SK-N-SH treated with all-trans-retinoic acid at 6 μM for 48 hours (cell line): ENCODE measurements at regions not wholly inside any gene's neighbourhood (a gene's known extent, or its start where the extent isn't known, plus 50 kb on each side); places are given as distances from the start of the nearest gene placed in this dataset.
"Not testable (repeated sequence)": the region's sequence is repeated elsewhere in the genome, so short reads cannot be mapped to it uniquely, and the experiment has no call there.

ENCODE experiments used
- ATAC-seq: fragments of 200-7000 bp; cut with Tn5 transposase; 3 replicates; pipeline ENCODE4 v1.9.1; 2020; ENCODE audit warnings: mild to moderate bottlenecking, moderate library complexity
- ARNTL ChIP-seq: fragments of 450-650 bp; formaldehyde crosslinking; IDR thresholded peaks from 2 replicates; pipeline ENCODE4 v1.5.0; 2020; ENCODE audit warnings: low read depth, mild to moderate bottlenecking, moderate library complexity, borderline replicate concordance
- CREB5 ChIP-seq: fragments of 250-450 bp; sonication (Bioruptor Pico); IDR thresholded peaks from 2 replicates; pipeline ENCODE4 v1.5.1; 2020; ENCODE audit warnings: low read depth, mild to moderate bottlenecking, moderate library complexity
- CSRNP3 ChIP-seq: fragments of 250-450 bp; sonication (Bioruptor Pico); IDR thresholded peaks from 2 replicates; pipeline ENCODE4 v1.5.1; 2021; ENCODE audit warnings: mild to moderate bottlenecking, moderate library complexity
- ESRRG ChIP-seq: fragments of 250-450 bp; sonication (Bioruptor Pico); IDR thresholded peaks from 2 replicates; pipeline ENCODE4 v1.6.1; 2021; ENCODE audit warnings: mild to moderate bottlenecking
- GLIS3 ChIP-seq: fragments of 250-450 bp; sonication (Bioruptor Pico); IDR thresholded peaks from 2 replicates; pipeline ENCODE4 v1.5.0; 2020; ENCODE audit warnings: mild to moderate bottlenecking, moderate library complexity
- ISL1 ChIP-seq: fragments of 250-450 bp; sonication (Bioruptor Pico); IDR thresholded peaks from 2 replicates; pipeline ENCODE4 v2.1.2; 2022; ENCODE audit warnings: mild to moderate bottlenecking, moderate library complexity
- OSR1 ChIP-seq: fragments of 250-450 bp; sonication (Bioruptor Pico); IDR thresholded peaks from 2 replicates; pipeline ENCODE4 v1.8.0; 2022; ENCODE audit warnings: moderate library complexity, mild to moderate bottlenecking, inconsistent platforms
- PATZ1 ChIP-seq: fragments of 250-450 bp; sonication (Bioruptor Pico); IDR thresholded peaks from 2 replicates; pipeline ENCODE4 v1.8.0; 2020; ENCODE audit warnings: mild to moderate bottlenecking, moderate library complexity, borderline replicate concordance
- POU6F1 ChIP-seq: fragments of 250-450 bp; sonication (Bioruptor Pico); IDR thresholded peaks from 2 replicates; pipeline ENCODE4 v1.8.0; 2021; ENCODE audit warnings: low read depth, mild to moderate bottlenecking, moderate library complexity, borderline replicate concordance
- PPARA ChIP-seq: fragments of 250-450 bp; sonication (Bioruptor Pico); IDR thresholded peaks from 2 replicates; pipeline ENCODE4 v1.5.0; 2020; ENCODE audit warnings: mild to moderate bottlenecking, borderline replicate concordance
- RARB ChIP-seq: fragments of 250-450 bp; sonication (Bioruptor Pico); IDR thresholded peaks from 2 replicates; pipeline ENCODE4 v1.8.0; 2021; ENCODE audit warnings: mild to moderate bottlenecking, moderate library complexity
- SNAI2 ChIP-seq: fragments of 250-450 bp; sonication (Bioruptor Pico); IDR thresholded peaks from 2 replicates; pipeline ENCODE4 v1.5.0; 2020; ENCODE audit warnings: mild to moderate bottlenecking, moderate library complexity
- TCF4 ChIP-seq: fragments of 250-450 bp; sonication (Bioruptor Pico); IDR thresholded peaks from 2 replicates; pipeline ENCODE4 v1.8.0; 2021; ENCODE audit warnings: mild to moderate bottlenecking, moderate library complexity, borderline replicate concordance
- TOX ChIP-seq: fragments of 250-450 bp; sonication (Bioruptor Pico); IDR thresholded peaks from 2 replicates; pipeline ENCODE4 v1.8.0; 2021; ENCODE audit warnings: mild to moderate bottlenecking, moderate library complexity, borderline replicate concordance
- TSHZ2 ChIP-seq: fragments of 250-450 bp; sonication (Bioruptor Pico); IDR thresholded peaks from 2 replicates; pipeline ENCODE4 v1.5.0; 2020; ENCODE audit warnings: mild to moderate bottlenecking, moderate library complexity
- ZC3H10 ChIP-seq: fragments of 250-450 bp; sonication (Bioruptor Pico); IDR thresholded peaks from 2 replicates; pipeline ENCODE4 v1.5.1; 2021; ENCODE audit warnings: mild to moderate bottlenecking, moderate library complexity
- ZFP3 ChIP-seq: fragments of 250-450 bp; sonication (Bioruptor Pico); IDR thresholded peaks from 2 replicates; pipeline ENCODE4 v1.5.0; 2020; ENCODE audit warnings: mild to moderate bottlenecking, moderate library complexity
- ZFP30 ChIP-seq: fragments of 450-650 bp; formaldehyde crosslinking; IDR thresholded peaks from 2 replicates; pipeline ENCODE4 v1.5.0; 2022; ENCODE audit warnings: mild to moderate bottlenecking, moderate library complexity
- ZNF565 ChIP-seq: fragments of 450-650 bp; formaldehyde crosslinking; conservative IDR thresholded peaks from 2 replicates; pipeline ENCODE4 v1.5.0; 2020; ENCODE audit warnings: low read depth, mild to moderate bottlenecking, moderate library complexity
- ZNF70 ChIP-seq: fragments of 450-650 bp; formaldehyde crosslinking; IDR thresholded peaks from 2 replicates; pipeline ENCODE4 v1.5.0; 2020; ENCODE audit warnings: mild to moderate bottlenecking, moderate library complexity
- ZNF8 ChIP-seq: fragments of 450-650 bp; formaldehyde crosslinking; IDR thresholded peaks from 2 replicates; pipeline ENCODE4 v1.5.0; 2020; ENCODE audit warnings: mild to moderate bottlenecking, moderate library complexity

- TF ChIP-seq SNAI2 (CRISPR knock-in tag) (no peak), ZNF565 (no peak)
Observed at GRCh38 chr11:38646382-38646781, 2048.3 kb upstream of the RAG2 start (continued).

GRCh38 chr11:38640854-38641253 is 2042.8 kb upstream of the RAG2 start:
- TF ChIP-seq GLIS3 (CRISPR knock-in tag) (no peak), ARNTL (CRISPR knock-in tag) (no peak), OSR1 (no peak)
- no peak for ATAC-seq

GRCh38 chr11:38612701-38613100 is 2014.7 kb upstream of the RAG2 start:
- no peak for ATAC-seq
- TF ChIP-seq POU6F1 (no peak), ZNF70 (no peak), CSRNP3 (CRISPR knock-in tag) (no peak), ESRRG (CRISPR knock-in tag) (no peak), RARB (CRISPR knock-in tag) (no peak), ZNF565 (no peak), ISL1 (CRISPR knock-in tag) (no peak), TSHZ2 (CRISPR knock-in tag) (no peak), ARNTL (CRISPR knock-in tag) (no peak), GLIS3 (CRISPR knock-in tag) (no peak), TCF4 (CRISPR knock-in tag) (no peak), ZFP3 (CRISPR knock-in tag) (no peak), TOX (CRISPR knock-in tag) (no peak), ZFP30 (CRISPR knock-in tag) (no peak), ZNF8 (no peak), PATZ1 (no peak), PPARA (CRISPR knock-in tag) (no peak), SNAI2 (CRISPR knock-in tag) (no peak), CREB5 (CRISPR knock-in tag) (no peak), OSR1 (no peak)
- TF ChIP-seq, all 23 proteins: peak for 0

GRCh38 chr11:38601371-38601770 is 2003.3 kb upstream of the RAG2 start:
- ATAC-seq = not testable (repeated sequence)

- ATAC-seq = no peak
- no peak for TF ChIP-seq POU6F1
- no peak for TF ChIP-seq PATZ1
- no peak for TF ChIP-seq ARNTL (CRISPR knock-in tag)
- no peak for TF ChIP-seq GLIS3 (CRISPR knock-in tag)
- no peak for TF ChIP-seq CREB5 (CRISPR knock-in tag)
- TF ChIP-seq ZC3H10 = no peak
Observed at GRCh38 chr11:38598418-38598817, 2000.4 kb upstream of the RAG2 start.
